ENCODE measurements at regions not wholly inside any gene's neighbourhood (a gene's known extent, or its start where the extent isn't known, plus 50 kb on each side); places are given as distances from the start of the nearest gene placed in this dataset.

DNA sequence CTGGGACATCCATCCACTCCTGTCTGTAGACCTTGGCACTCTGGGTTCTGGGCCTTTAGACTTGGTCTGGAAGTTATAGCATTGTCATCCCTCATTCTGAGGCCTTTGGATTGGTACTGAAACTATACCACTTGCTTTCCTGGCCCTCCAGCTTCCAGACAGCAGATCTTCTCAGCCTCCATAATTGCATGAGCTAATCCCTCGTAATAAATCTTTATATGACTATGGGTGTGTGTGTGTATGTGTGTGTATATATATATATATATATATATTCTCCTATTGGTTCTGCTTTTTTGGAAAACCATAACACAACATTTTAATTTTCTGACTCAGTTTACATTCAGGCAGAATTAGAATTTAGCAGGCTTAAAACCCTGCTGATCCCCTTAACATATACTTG, 180.5 kb downstream of the ENC1 start:
- no peak for TF ChIP-seq CTCF (IDR thresholded peaks at IDR 0.05; ENCODE audit: low read depth, low read length, missing control alignments)
- no peak for DNase-seq (ENCODE audit: low read depth)
- H3K4me3 ChIP-seq (ENCODE audit: low read depth, low read length): no peak overlapping the region
- in situ Hi-C loops (cut with HindIII; ENCODE audit: low sequenced_read_pairs): no loop called here

DNA sequence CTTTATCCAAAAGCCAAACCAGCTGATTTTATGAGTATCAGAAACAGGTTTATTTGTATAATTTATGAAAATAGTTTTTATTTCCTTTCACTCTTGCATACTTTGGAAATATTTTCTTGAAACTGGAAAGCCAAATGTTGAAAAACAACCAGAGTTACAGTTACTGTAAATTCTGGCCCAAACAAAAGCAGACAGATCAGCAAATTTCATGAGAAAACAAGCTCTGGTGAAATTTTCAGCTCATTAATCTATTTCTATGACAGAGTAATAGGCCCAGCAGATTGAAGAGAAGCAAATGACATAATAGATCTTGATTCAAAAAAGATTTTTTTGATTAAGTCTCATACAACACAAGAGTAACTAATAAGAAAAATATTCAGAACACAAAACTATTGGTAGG, 182.7 kb downstream of the ENC1 start:
- no peak for TF ChIP-seq CTCF (IDR thresholded peaks at IDR 0.05; ENCODE audit: low read depth, low read length, missing control alignments)
- DNase-seq (ENCODE audit: low read depth): no peak
- in situ Hi-C loops (cut with HindIII; ENCODE audit: low sequenced_read_pairs): no loop called here
- no peak overlapping the region for H3K4me3 ChIP-seq (ENCODE audit: low read depth, low read length)

- DNase-seq (ENCODE audit: low read depth): no peak
- in situ Hi-C loops (cut with HindIII; ENCODE audit: low sequenced_read_pairs): no loop called here
- no peak overlapping the region for H3K4me3 ChIP-seq (ENCODE audit: low read depth, low read length)
- no peak for TF ChIP-seq CTCF (IDR thresholded peaks at IDR 0.05; ENCODE audit: low read depth, low read length, missing control alignments)
Measured at GRCh38 chr5:74454263-74455030, 186.1 kb downstream of the ENC1 start.

DNA sequence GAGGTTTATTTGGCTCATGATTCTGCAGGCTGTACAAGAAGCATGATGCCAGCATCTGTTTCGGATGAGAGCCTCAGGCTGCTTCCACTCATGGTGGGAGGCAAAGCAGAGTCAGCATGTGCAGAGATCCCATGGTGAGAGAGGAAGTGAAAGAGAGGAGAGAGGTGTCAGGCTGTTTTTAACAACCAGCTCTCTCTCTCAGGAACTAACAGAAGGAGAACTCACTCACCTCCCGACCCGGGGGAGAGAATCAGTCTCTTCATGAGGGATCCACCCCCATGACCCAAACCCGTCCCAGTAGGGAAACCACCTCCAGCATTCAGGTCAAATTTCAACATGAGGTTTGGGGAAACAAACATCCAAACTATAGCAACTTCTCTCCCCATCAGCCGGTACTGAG, 187.7 kb downstream of the ENC1 start:
- no peak for DNase-seq (ENCODE audit: low read depth)
- H3K4me3 ChIP-seq (ENCODE audit: low read depth, low read length): no peak overlapping the region

DNA sequence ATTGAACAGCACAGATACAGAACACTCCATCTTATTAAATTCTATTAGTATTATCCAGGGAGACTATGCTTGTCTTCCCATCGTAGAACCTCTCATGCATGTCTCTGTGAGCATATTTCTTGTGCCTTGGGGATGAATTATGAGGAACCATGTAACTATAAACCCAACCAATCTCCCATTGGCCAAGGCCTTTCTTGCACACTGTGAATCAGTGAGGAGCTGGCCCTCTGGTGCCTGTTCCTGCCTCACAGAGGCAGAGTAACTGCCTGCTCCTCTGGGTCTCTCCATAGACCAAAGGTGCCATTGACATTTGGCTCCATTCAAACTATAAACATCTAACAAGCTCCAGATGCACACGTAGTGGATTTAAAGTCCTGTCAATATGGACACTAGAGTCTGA, 190.4 kb downstream of the ENC1 start:
- no peak for DNase-seq (ENCODE audit: low read depth)
- H3K4me3 ChIP-seq (ENCODE audit: low read depth, low read length): no peak overlapping the region
- TF ChIP-seq CTCF (IDR thresholded peaks at IDR 0.05; ENCODE audit: low read depth, low read length, missing control alignments): no peak
- in situ Hi-C loops (cut with HindIII; ENCODE audit: low sequenced_read_pairs): no loop called here

More for the DNA sequence above, 187.7 kb downstream of the ENC1 start:
- in situ Hi-C loops (cut with HindIII; ENCODE audit: low sequenced_read_pairs): no loop called here
- no peak for TF ChIP-seq CTCF (IDR thresholded peaks at IDR 0.05; ENCODE audit: low read depth, low read length, missing control alignments)

DNA sequence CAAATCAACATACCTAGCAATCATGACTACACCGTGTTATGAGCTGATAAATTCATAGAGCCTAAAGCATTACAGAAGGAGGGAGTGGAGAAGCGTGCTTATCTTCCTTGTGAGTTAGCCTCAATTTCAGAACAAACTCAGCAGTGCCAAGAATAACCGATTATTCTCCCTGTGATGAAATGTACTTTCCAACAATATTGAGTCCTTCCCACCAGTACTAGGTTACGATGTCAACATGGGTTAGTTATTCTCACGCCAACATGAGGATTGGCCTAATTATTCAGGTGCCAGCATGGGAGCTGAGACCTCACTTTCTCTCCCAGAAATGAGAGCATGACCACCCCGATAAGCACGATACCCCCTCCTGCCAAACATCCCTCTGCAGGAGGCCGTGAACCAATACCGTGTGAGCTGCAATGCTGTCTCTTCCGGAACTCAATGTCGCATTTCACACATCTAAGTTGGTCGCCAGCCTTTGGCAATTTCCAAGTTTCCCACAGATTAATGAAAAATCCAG, 193.7 kb downstream of the ENC1 start:
- in situ Hi-C loops (cut with HindIII; ENCODE audit: low sequenced_read_pairs): no loop called here
- no peak overlapping the region for H3K4me3 ChIP-seq (ENCODE audit: low read depth, low read length)
- no peak for TF ChIP-seq CTCF (IDR thresholded peaks at IDR 0.05; ENCODE audit: low read depth, low read length, missing control alignments)
- no peak for DNase-seq (ENCODE audit: low read depth)
